ENCODE measurements at regions not wholly inside any gene's neighbourhood (a gene's known extent, or its start where the extent isn't known, plus 50 kb on each side); places are given as distances from the start of the nearest gene placed in this dataset.

GRCh38 chr9:106127776-106128175 lies 433.4 kb downstream of the TMEM38B start:
- no peak for TF ChIP-seq CTCF (IDR thresholded peaks at IDR 0.05)
- no peak for TF ChIP-seq POLR2A (IDR thresholded peaks at IDR 0.05)
- TF ChIP-seq EP300 (IDR thresholded peaks at IDR 0.05), result no peak
